ENCODE measurements at regions not wholly inside any gene's neighbourhood (a gene's known extent, or its start where the extent isn't known, plus 50 kb on each side); places are given as distances from the start of the nearest gene placed in this dataset.

DNA sequence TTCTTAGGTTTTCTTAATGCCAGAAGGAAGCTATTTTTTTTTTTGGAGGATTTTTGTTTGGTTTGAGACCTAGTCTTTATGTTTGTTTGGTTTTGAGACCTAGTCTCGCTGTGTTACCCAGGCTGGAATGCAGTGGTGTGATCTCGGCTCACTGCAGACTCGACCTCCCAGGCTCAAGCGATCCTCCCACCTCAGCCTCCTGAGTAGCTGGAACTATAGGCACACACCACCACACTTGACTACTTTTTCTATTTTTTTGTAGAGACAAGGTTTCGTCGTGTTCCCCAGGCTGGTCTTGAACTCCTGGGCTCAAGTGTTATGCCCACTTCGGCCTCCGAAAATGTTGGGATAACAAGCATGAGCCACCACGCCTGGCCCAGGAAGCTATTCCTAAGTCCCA is 67.8 kb upstream of the NHSL1 start:
- TF ChIP-seq, protein P1, sequence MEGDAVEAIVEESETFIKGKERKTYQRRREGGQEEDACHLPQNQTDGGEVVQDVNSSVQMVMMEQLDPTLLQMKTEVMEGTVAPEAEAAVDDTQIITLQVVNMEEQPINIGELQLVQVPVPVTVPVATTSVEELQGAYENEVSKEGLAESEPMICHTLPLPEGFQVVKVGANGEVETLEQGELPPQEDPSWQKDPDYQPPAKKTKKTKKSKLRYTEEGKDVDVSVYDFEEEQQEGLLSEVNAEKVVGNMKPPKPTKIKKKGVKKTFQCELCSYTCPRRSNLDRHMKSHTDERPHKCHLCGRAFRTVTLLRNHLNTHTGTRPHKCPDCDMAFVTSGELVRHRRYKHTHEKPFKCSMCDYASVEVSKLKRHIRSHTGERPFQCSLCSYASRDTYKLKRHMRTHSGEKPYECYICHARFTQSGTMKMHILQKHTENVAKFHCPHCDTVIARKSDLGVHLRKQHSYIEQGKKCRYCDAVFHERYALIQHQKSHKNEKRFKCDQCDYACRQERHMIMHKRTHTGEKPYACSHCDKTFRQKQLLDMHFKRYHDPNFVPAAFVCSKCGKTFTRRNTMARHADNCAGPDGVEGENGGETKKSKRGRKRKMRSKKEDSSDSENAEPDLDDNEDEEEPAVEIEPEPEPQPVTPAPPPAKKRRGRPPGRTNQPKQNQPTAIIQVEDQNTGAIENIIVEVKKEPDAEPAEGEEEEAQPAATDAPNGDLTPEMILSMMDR (IDR thresholded peaks at IDR 0.05) = no peak
- TF ChIP-seq POLR2A (IDR thresholded peaks at IDR 0.05) = no peak
